ENCODE measurements at regions not wholly inside any gene's neighbourhood (a gene's known extent, or its start where the extent isn't known, plus 50 kb on each side); places are given as distances from the start of the nearest gene placed in this dataset.

GRCh38 chr7:115135769-115136410, 214.0 kb downstream of the MDFIC start:
- peak; percentile 78 for DNase-seq (ENCODE audit: low spot score)

DNA sequence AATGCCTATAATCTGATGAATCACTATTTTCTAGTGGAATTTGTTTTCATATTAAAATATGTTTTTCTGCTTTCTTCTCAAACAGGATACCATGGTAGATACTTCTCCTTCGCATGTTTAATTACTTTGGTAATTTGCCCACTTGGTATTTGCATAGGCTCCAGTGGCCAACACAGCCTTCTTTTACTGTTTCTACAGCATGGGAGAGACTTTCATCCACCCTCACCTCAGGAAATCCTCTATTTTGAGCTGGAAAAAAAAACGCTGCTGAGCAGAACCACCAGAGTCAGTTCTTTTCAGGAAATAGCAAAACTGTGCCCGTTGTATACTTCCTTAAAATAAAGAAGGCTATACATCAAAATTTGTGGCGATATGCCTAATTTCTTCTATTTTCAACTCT, 213.3 kb downstream of the MDFIC start:
- peak; percentile 65 for DNase-seq (ENCODE audit: low spot score)

DNA sequence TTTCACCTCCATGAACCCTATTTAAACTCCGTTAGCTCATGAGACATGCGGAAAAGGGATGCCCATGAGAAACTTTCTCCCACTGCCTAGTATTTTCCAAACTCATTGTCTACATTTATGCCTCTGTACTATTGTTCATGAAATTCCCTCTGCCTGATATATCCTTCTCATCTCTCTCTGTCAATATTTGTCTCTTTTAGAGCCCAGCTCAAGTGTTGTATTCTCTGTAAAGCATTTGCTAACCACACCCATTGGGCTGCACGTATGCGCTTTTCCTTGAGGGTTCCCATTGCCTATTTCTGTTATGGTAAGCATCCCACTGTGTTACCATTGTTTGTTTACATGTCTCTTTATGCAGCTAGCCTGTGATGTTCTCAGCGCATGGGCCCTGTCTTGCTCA, 211.4 kb downstream of the MDFIC start:
- no peak for DNase-seq (ENCODE audit: low spot score)

GRCh38 chr7:115132096-115132495, 210.2 kb downstream of the MDFIC start:
- no peak for DNase-seq (ENCODE audit: low spot score)

- DNase-seq (ENCODE audit: low spot score): no peak
These were observed 206.3 kb downstream of the MDFIC start for GRCh38 chr7:115128154-115128553.

- peak; percentile 54 for DNase-seq (ENCODE audit: low spot score)
These were observed 205.6 kb downstream of the MDFIC start for GRCh38 chr7:115127399-115128021.

- no peak for DNase-seq (ENCODE audit: low spot score)
These were observed 203.9 kb downstream of the MDFIC start for GRCh38 chr7:115125750-115126149.

DNA sequence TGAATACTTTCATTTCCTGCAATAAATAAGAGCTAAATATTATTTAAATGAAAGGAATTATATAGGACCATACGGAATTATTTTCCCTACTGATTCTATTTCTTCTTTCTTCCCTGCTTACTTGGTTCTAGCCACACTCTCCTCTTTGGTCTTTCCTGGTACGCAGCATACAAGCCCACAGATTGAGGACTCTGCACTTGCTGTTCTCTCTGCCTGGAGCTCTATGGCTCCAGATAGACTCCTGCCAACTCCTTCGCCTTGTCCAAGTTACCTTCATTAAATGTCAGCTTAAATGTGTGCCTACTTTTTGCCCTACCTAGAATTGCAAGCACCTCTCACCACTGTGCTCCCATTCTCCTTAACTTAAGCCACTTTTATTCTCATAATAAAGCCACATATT, 203.4 kb downstream of the MDFIC start:
- no peak for DNase-seq (ENCODE audit: low spot score)

- DNase-seq (ENCODE audit: low spot score): no peak
These were observed 202.6 kb downstream of the MDFIC start for GRCh38 chr7:115124409-115124939.

GRCh38 chr7:115123441-115123840, 201.5 kb downstream of the MDFIC start:
- DNase-seq (ENCODE audit: low spot score): no peak

DNA sequence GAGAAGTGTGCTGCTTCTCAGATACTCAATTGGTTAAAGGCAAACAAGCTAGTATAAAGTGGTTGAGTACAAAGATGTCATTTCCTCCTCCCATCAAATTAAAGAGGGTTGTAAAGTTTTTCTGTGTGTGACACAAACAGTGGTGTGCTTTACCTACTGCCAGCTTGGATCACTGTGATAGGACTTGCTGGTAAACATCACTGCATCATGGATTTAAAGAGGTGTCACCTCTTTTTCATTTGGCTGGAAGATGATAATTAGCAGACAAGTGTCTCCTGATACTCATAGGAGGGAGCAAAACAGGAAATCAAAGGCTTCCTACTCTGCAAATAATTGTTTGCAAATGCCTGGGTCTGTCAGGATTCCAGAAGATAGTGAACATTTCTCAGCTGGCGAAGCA, 200.5 kb downstream of the MDFIC start:
- no peak for DNase-seq (ENCODE audit: low spot score)

GRCh38 chr7:115117748-115118147, 195.9 kb downstream of the MDFIC start:
- DNase-seq (ENCODE audit: low spot score): no peak

- peak; percentile 80 for DNase-seq (ENCODE audit: low spot score)
These were observed 195.2 kb downstream of the MDFIC start for GRCh38 chr7:115116773-115117715.

- no peak for DNase-seq (ENCODE audit: low spot score)
These were observed 191.9 kb downstream of the MDFIC start for GRCh38 chr7:115113776-115114175.

- no peak for DNase-seq (ENCODE audit: low spot score)
These were observed 191.2 kb downstream of the MDFIC start for GRCh38 chr7:115113131-115113530.

- no peak for DNase-seq (ENCODE audit: low spot score)
These were observed 188.6 kb downstream of the MDFIC start for GRCh38 chr7:115110523-115110922.

- DNase-seq (ENCODE audit: low spot score): no peak
These were observed 184.4 kb downstream of the MDFIC start for GRCh38 chr7:115106316-115106715.

DNA sequence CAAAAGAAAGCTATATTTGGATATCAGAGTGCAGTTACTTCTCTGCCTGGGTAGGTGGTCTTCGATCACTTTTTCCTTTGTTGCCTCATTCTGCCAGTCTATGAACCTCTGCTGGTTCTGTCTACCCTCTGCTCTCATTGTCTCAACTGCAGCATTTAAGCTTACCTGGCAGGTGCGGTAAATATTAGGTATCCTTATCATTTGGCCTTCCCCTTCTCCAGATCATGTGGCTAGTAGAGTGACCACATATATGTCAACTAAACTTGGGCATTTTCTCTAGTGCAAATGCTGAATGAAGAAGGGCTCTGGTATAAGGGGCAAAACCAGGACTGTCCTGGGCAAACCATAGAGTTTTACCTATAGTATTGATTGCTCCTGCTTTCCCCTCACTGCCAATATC, 180.8 kb downstream of the MDFIC start:
- DNase-seq (ENCODE audit: low spot score): no peak

GRCh38 chr7:115101199-115101598, 179.3 kb downstream of the MDFIC start:
- no peak for DNase-seq (ENCODE audit: low spot score)

- peak; percentile 74 for DNase-seq (ENCODE audit: low spot score)
These were observed 178.0 kb downstream of the MDFIC start for GRCh38 chr7:115099906-115100305.

DNA sequence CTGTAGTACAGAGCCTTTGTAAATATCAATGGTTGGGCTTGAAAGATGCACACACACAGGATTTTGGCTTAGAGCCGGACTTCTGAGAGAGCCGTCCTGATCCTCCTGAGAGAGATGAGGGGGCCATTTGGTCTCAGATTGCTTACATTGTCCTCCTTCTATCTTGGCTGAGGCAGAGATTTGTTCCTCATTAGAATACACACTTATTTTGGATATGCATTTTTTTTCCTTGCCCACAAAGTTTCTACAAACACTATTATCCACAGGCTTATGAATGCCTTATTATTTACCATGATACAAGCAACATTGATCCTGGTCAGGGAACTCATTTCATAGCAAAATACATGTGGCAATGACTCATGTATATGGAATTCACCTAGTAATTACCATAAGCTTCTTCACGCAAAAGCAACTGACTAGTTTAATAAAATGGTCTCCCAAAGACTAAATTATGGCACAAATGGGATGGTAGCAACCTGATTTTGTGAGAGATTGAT, 175.3 kb downstream of the MDFIC start:
- peak; percentile 77 for DNase-seq (ENCODE audit: low spot score)

- no peak for DNase-seq (ENCODE audit: low spot score)
These were observed 174.4 kb downstream of the MDFIC start for GRCh38 chr7:115096262-115096661.

Data from HT-29 (cell line).